Inflammatory macrophage treated with lipopolysaccharide for 4 hours (primary cell): ENCODE measurements at regions not wholly inside any gene's neighbourhood (a gene's known extent, or its start where the extent isn't known, plus 50 kb on each side); places are given as distances from the start of the nearest gene placed in this dataset.

ENCODE experiments used
- DNase-seq: peaks from one replicate; pipeline ENCODE4 v3.0.0-alpha.2; 2020

DNA sequence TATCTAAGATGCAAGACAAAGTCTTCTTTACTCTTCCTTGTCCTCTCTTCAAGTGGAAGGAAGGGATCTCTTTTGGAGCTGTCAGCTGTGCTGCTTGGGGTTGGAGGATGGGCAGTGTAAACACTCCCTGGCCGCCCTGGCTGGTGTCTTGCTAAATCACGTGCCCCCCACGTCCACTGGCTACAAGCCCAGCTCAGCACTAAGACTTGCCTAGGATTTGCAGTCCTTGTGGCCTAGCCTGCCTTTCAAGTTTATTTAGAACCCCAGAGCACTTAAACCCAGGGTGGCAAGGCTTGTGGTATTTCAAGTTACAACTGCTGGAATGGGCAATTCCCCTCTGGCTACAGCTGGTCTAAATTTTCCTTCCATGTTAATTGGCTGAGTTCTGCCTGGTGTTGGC, 272.4 kb upstream of the MYO3A start:
- no peak for DNase-seq

DNA sequence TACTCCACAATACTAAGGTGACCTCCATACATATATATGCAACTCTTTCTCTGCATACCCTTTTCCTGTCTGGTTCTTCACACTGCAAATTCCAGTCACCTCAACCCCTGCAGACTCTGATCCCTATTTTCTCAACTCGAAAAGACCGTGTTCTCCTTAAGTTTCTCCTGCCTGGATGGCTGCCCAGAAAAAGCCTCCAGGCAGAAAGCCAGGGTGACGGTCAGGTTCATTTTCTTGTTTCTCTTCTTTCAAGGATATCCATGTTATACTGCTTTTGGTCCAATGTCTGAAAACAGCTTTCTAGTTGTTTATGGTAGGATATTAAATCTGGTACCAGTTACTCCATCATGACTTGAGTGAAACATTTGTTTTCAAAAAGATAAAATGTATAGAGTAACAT, 267.8 kb upstream of the MYO3A start:
- DNase-seq = no peak

DNA sequence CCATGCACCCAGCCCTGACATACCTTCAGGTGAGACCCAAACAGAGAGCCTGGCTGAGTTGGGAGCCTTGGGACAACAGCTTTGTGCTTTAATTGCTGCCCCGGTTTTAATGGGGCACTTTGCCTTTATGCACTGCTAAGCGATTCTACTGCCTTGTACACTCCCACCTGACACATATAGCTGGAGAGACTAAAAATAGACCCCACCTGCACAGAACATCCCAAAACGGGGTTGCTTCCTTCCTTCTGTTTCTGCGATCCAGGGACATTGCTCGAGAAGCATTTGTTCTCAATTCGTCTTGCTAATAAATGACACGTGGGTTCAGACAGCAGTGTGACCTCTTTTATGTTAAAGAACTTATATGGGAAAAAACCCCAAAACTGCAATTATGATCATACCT, 258.8 kb upstream of the MYO3A start:
- no peak for DNase-seq

GRCh38 chr10:25675615-25676014, 258.4 kb upstream of the MYO3A start:
- no peak for DNase-seq

DNA sequence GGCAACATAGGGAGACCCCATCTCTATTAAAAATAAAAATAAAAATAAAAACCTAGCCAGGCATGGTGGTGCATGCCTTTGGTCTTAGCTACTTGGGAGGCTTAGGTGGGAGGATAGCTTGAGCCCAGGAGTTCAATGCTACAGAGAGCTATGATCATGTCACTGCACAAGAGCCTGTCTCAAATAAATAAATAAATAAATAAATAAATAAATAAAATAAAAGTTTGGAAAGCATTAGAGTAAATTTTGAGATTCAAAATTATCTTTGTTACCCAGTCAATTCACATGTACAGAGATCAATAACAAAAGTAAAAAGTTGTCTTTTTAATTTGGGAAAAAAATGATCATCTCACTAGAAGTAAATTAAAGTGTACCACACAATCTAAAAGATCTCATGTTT, 255.8 kb upstream of the MYO3A start:
- no peak for DNase-seq

- no peak for DNase-seq
Observed at GRCh38 chr10:25678666-25679065, 255.4 kb upstream of the MYO3A start.

DNA sequence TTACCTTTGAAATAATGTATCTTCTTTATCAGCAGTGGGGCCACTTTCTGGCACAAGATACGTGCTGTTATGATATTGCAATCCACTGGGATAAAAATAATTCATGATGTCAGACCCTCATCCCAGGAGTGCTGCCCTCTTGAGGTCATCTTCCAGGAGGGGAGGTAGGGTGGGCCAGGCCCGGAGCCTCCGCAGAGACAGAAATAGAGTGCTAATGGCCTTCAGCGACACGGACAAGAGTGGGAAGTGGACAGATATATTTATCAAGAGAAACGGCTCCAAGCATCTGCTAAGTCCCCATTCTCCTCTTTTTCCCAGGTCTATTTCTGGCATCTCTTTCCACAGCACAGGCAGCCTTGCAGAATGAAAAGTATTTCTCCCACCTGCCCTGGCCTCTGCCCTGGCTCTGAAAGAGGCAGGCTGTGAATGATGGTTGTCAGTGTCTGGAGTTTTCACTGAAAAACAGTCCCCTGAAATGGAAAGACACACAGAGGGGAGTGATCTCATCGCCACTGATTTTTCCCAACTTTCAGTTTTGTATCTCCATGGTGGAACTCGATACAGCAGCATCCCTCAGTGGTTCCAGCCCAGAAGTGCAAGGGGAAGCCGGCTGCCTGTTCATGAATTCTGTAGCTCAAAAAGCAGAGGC, 251.7 kb upstream of the MYO3A start:
- DNase-seq = peak; percentile 48

GRCh38 chr10:25683344-25683743, 250.7 kb upstream of the MYO3A start:
- peak; percentile 73 for DNase-seq

DNA sequence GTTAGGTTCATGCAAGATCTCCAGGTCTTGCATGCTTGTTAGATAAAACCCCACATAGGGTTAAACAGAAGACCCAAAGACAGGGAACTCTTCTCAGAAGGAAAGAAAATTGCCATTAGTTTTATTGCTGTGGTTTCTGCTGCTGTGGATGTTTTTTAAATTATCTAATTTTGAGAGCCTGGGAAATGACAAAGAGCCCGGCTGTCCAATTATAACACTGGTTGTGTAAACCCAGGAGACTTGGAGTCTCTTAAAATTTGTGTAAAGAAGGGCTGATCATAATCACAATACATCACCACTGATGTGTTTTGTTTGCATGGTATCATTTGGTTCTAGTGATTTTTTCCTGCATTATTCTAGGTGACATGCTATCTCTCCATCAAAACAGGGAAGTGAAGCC, 246.5 kb upstream of the MYO3A start:
- no peak for DNase-seq

GRCh38 chr10:25689346-25690100, 244.5 kb upstream of the MYO3A start:
- DNase-seq = no peak

DNA sequence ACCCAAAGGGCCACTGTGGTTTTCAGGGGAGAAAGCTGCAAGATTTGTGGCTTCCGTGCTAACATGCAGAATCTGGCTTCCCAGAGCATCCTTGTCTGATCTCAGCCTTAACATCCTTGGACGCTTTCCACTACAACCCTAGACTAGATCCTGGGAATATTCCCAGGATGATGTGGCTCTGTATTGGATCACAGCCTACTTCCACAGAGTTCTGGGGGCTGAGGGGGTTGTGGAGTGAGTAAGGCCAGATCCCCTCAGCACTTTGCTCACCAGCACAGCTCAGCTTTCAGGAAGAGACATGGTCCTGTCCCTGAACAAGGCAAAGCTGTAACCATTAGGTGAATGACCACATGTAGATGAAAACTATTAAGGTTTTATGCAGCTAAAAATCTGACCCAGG, 241.3 kb upstream of the MYO3A start:
- DNase-seq = no peak

DNA sequence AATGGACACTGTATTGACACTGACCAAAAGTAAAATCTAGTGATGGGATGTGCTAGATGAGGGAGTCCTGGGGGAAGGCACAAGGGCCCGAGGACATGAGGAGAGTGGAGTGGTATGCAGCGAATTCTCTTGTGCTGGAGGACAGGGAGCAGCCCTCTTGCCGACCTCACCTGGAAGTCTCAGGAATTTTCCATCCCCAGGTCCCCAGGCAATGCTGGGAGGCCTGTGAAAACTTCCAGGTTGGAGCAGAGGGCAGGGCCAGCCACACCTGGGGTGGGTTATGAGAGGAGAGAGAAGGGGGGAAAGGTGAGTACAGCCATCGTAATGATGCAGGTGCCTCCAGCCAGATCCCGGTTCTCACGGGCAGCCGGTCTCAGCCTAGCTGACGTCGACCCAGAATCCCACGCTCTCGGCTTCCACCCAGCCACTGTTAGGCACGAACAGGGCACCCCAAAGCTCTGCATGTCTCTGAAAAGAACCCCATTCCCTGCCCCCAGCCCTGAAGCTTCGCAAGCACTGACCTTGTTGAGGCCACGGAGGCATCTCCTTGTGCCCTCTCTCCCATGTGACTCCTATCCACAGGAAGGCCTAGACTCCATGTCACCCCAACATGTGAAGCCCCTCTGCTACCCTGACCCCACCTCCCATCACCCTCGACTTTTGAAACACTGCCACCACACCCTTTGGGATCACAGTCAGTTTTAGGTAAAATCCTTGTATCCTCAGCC, 239.7 kb upstream of the MYO3A start:
- no peak for DNase-seq

DNA sequence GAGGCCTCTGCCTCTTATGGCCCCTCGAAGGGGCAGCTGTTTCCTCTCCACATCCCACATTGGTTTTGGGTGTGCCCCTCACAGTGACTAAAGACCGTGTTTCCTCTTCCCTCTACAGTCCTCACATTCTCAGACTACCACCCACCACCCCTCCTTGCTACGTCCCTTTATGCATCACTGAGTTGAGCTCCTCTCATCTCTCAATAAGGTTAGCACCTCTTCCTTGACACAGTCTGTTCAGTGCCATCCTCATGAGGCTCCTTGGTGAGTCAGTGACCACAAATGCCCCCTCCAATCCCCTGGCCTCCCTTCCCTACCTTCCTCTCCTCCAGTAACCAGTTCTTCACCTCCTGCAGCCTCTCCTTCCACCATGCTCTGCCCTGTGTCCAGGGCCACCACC, 239.1 kb upstream of the MYO3A start:
- DNase-seq = no peak

- DNase-seq = no peak
Observed at GRCh38 chr10:25695586-25695985, 238.4 kb upstream of the MYO3A start.

DNA sequence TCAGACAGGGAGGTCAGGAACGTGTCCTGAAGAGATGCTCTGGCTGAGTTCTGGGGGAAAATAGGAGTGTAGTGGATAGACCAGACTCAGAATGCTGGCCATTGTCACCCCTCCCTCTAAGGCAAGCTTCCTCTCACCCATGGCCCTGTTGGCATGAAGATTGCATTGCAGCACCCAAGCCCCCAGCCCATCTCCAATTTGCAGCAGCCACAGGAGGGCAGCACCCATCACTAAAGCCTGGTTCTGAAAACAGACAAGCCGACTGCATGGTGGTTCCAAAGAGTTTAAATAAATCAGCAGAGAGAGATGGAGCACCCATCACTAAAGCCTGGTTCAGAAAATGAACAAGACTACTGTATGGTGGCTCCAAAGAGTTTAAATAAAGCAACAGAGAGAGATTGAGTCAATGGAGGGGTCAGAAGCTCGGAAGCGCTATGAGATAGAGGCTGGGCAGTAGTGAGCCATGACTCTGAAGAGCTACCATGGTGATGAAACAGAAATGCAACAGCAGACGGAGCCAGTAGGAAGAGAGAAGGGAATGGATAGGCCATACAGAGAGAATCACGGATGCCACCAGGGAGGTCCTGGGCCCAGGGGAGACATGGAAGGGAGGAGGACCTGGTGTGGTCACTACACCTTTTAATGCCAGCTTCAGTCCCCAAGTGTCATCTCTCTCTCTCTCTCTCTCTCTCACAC, 237.9 kb upstream of the MYO3A start:
- no peak for DNase-seq

DNA sequence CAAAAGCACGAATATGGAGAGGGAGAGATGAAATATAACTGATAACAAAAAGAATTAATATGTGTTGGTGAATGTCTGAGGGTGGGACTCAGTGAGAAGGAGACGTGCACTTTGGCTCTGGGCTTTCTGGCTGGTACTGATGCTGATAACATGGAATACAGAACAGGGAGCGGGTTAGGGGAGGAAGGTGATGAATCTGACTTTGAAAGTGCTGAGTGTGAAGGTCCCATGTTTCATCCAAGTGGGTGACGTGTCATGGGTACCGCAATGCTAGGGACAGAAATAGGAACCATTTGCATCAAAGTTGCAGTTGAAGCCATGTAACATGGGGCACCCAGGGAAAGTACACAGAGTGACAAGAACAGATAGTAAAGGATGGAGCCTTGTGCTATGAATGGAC, 236.6 kb upstream of the MYO3A start:
- no peak for DNase-seq

DNA sequence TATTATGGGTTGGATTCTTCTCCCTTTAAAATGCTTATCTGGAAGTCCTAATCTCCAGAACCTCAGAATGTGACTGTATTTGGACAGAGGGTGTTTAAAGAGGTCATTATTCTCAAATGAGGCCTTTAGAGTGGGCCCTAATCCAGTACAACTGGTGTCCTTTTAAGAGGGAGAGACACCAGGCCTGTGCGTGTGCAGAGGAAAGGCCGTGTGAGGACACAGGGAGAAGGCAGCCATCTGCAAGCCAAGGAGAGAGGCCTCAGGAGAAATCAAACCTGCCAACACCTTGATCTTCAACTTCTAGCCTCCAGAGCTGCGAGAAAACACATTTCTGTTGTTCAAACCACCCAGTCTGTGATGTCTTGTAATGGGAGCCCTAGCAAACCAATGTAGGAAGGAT, 235.4 kb upstream of the MYO3A start:
- no peak for DNase-seq

GRCh38 chr10:25699631-25700030, 234.4 kb upstream of the MYO3A start:
- DNase-seq = no peak

- DNase-seq = no peak
Observed at GRCh38 chr10:25701652-25702051, 232.4 kb upstream of the MYO3A start.

DNA sequence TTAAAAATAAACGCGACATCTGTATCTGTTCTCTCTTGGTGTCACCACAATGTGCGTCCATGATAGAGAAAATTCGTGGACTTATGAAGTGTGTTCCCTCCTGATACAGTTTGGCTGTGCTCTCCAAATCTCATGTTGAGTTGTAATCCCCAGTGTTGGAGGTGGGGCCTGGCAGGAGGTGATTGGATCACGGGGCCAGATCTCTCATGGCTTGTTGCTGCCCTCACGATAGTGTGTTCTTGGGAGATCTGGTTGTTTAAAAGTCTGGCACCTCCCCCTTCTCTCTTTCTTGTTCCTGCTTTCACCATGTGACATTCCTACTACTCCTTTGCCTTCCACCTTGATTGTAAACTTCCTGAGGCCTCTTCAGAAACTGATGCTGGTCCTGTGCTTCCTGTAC, 229.4 kb upstream of the MYO3A start:
- DNase-seq = no peak

GRCh38 chr10:25707572-25707971, 226.5 kb upstream of the MYO3A start:
- no peak for DNase-seq

DNA sequence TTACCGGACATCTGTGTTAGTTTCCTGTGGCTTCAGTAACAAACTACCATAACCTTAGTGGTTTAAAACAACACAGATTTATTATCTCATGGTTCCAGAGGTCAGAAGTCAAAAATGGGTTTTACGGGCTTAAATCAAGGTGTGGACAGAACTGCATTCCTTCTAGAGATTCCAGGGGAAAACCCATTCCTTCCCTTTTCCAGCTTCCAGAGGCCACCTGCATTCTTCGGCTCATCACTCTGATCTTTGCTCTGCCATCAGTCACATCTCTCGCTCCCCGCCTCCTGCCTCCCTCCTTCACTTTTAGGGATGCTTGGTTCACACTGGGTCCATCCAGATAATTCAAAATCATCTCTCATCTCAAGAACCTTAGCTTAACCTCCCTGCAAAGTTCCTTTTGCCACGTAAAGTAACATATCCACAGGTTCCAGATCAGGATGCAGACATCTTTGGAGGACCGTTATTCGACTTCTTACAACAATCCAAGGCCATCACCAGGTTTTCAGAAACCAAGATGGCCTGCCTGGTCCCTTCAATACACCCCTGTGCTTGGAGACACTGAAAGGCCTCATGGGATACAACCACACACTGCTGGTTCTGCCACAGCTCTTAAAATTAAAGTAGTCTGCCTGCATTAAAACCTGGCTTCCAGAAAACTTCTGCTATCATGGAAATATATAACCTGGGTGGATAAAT, 225.9 kb upstream of the MYO3A start:
- DNase-seq = no peak

DNA sequence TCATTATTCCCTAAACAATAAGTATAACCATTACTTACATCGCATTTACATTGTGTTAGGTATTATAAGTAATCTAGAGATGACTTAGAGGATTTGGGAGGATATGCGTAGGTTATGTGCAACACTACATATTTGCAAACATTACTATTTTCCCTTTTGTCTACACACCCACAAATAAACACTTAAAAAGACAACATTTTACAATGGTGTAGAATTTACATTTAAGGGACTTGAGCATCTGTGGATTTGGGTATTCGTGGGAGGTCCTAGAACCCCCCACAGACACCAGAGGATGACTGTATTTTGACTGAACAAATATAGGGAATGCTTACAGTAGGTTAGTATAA, 220.2 kb upstream of the MYO3A start:
- DNase-seq = no peak
